Vagina (tissue), 2 donors: ENCODE measurements at regions not wholly inside any gene's neighbourhood (a gene's known extent, or its start where the extent isn't known, plus 50 kb on each side); places are given as distances from the start of the nearest gene placed in this dataset.

ENCODE experiments used
- POLR2A ChIP-seq, 2 donors: fragments of 450-650 bp; IDR thresholded peaks; one replicate each; pipeline ENCODE4 v1.6.1; 2017; ENCODE audit warnings: antibody characterized with exemption in 2 of 2, mild to moderate bottlenecking in 2 of 2, moderate library complexity in 2 of 2
- POLR2AphosphoS5 ChIP-seq, 2 donors: sonication (generic); formaldehyde crosslinking; IDR thresholded peaks; one replicate each; pipeline ENCODE4 v1.9.0; 2017; ENCODE audit warnings: antibody characterized with exemption in 2 of 2, mild to moderate bottlenecking in 2 of 2, low read depth in 1 of 2; ENCODE audit not compliant: insufficient read depth in 1 of 2
- TF ChIP-seq, protein P1 (sequence below), 3 experiments: fragments of 450-650 bp in 2 of 3; fragments of 200-600 bp in 1 of 3; sonication (generic) in 1 of 3; IDR thresholded peaks; one replicate each; pipeline ENCODE4 v1.5.1; 2017 to 2019; ENCODE audit warnings: antibody characterized with exemption in 3 of 3, mild to moderate bottlenecking in 2 of 3, moderate library complexity in 2 of 3

DNA sequence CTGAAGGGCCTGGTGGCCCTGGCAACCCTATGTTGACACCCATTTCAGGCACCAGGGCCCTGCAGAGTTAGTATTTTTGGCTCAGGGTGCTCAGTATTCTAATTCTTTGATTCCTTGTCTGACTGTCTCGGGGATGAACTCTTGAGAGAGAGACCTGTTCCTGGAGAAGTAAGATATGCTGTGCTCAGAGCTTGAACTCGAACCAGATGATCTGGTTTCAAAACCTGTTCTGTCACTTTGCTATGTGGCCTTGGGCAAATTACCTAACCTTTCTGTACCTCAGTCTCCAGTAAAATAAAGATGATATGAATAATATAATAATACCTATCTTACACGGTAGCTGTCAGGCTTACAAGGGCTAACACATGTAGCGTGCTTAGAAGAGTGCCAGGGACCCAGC, 294.2 kb downstream of the DYSF start:
- TF ChIP-seq, protein P1, sequence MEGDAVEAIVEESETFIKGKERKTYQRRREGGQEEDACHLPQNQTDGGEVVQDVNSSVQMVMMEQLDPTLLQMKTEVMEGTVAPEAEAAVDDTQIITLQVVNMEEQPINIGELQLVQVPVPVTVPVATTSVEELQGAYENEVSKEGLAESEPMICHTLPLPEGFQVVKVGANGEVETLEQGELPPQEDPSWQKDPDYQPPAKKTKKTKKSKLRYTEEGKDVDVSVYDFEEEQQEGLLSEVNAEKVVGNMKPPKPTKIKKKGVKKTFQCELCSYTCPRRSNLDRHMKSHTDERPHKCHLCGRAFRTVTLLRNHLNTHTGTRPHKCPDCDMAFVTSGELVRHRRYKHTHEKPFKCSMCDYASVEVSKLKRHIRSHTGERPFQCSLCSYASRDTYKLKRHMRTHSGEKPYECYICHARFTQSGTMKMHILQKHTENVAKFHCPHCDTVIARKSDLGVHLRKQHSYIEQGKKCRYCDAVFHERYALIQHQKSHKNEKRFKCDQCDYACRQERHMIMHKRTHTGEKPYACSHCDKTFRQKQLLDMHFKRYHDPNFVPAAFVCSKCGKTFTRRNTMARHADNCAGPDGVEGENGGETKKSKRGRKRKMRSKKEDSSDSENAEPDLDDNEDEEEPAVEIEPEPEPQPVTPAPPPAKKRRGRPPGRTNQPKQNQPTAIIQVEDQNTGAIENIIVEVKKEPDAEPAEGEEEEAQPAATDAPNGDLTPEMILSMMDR (IDR thresholded peaks at IDR 0.05), result no peak
- peak in 1 of 2 donors; percentile 49 for TF ChIP-seq POLR2AphosphoS5 (IDR thresholded peaks at IDR 0.05; ENCODE audit: insufficient read depth in 1 of 2, low read depth in 1 of 2)
- TF ChIP-seq POLR2A (IDR thresholded peaks at IDR 0.05), result no peak
